ENCODE measurements at regions not wholly inside any gene's neighbourhood (a gene's known extent, or its start where the extent isn't known, plus 50 kb on each side); places are given as distances from the start of the nearest gene placed in this dataset.

DNA sequence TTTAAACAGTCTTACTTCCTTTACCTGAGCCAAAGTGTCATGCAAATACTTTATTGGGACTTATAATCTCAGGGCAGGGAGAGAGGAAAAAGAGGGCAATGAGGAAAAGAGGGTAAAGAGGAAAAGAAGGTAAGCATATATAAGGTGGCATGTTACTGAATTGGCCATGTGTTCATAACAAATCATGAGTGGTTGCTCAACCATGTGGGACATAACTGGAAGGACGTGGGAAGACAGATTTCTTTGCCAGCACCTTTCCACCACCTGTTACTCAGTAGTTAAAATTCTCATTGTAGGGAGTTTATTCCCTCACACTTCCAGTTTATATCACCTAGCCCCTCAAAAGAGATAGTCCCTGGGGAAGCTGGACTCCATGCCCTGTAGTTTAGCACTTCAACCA, 54.7 kb upstream of the TPRG1 start:
- no peak for DNase-seq (ENCODE audit: low spot score)

DNA sequence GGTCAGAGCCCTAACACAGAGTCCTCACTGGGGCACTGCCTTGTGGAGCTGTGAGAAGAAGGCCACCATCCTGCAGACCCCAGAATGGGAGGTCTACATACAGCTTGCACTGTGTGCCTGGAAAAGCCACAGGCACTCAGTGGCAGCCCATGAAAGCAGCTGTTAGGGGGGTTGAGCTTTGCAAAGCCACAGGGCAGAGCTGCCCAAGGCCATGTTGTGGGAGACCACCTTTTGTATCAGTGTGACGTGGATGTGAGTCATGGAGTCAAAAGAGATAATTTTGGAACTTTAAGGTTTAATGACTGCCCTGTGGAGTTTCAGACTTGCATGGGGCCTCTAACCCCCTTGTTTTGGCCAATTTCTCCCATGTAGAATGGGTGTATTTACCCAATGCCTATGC, 52.9 kb upstream of the TPRG1 start:
- no peak for DNase-seq (ENCODE audit: low spot score)

DNA sequence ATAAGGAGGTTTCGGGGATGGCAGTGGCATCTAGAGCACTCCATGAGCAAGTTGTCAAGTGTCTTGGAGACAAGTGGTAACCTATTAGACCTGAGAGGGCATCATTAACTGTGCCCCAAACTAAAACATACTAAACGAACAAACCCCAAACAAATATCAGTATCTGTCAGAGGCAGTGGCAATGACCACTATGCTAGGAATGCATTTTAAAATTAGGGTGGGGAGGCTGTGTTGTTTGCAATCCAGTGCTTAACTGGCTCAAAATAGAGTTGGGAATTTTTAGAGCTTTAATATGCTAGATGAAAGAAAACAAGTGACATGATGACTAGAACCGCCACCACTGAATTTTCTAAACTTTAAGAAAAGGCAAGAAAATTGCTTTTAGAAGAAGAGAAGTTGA, 51.8 kb upstream of the TPRG1 start:
- DNase-seq (ENCODE audit: low spot score), result no peak

DNA sequence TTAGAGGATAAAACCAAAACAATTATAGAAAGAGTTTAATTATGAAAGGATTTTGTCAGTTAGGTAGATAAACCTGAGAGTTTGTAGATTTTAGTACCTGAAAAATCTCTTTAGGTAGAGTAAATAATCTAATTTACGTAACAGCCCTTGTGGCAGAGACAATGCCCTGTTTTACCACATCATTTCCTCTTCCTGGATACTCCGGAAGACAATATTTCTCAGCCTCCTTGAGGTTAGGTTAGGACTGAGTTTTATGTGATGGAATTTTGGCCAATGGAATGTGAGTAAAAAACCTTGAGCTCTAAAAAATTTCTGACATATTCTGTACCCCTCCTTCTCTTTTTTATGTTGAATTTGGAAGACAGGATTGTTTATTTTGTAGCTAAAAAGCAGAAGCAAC, 50.7 kb upstream of the TPRG1 start:
- DNase-seq (ENCODE audit: low spot score), result no peak
